ENCODE measurements at regions not wholly inside any gene's neighbourhood (a gene's known extent, or its start where the extent isn't known, plus 50 kb on each side); places are given as distances from the start of the nearest gene placed in this dataset.
"Not testable (repeated sequence)": the region's sequence is repeated elsewhere in the genome, so short reads cannot be mapped to it uniquely, and the experiment has no call there.

DNA sequence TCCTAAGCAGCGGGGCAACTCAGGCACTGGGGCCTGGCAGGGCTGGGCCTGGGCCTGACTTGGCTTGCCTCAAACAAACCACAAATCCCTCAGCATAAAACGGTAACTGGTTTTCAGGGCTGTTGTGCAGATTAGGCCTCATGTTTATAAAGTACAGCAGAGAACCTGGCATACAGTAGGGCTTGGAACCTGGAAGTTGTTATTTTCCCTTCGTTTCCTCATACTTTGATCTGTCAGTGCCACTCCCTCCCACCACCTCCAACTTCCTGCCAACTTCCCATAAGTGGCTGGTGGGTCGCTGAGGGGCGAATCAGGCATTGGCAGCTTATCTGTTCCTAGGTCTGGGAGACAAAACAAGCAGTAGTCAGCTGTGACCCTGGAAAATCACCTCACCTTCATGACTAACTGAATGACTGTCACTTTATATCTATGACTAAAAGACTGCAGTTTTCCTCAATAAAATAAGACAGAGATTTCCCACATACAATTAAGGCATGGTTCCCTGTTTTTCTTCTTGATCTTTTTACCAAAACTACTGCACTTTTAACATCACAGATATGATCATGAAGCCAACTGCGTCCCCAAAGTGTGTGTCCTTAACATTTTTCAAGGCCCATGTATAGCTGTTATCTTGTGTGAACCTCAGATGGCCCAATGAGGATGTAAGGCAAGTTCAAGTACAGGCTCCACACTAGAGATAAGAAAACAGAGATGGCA lies 94.5 kb downstream of the TRIM69 start:
- not testable (repeated sequence) for TF ChIP-seq HNRNPUL1 (IDR thresholded peaks at IDR 0.05; ENCODE audit: low read length); ZNF239 (CRISPR knock-in tag; IDR thresholded peaks at IDR 0.05); EGR1 (conservative IDR thresholded peaks at IDR 0.05)

Data from K562 (cell line).